Neural progenitor cell (in vitro differentiated cells): ENCODE measurements at regions not wholly inside any gene's neighbourhood (a gene's known extent, or its start where the extent isn't known, plus 50 kb on each side); places are given as distances from the start of the nearest gene placed in this dataset.

Source experiments
- DNase-seq: peaks from one replicate; pipeline ENCODE4 v3.0.0-alpha.2; 2016; ENCODE audit warnings: low spot score
- H2AFZ ChIP-seq: fragments of 200-600 bp; sonication (generic); replicated peaks from 2 replicates; pipeline ENCODE4 v1.6.1; 2016; ENCODE audit warnings: antibody characterized with exemption
- H3F3A ChIP-seq: fragments of 200-600 bp; sonication (generic); 2 replicates; pipeline ENCODE4 v1.6.1; 2016; ENCODE audit warnings: antibody characterized with exemption, low read depth
- H3K27ac ChIP-seq: fragments of 200-600 bp; sonication (generic); 2 replicates; pipeline ENCODE4 v1.5.1; 2016; ENCODE audit warnings: mild to moderate bottlenecking
- H3K27me3 ChIP-seq: fragments of 200-600 bp; sonication (generic); 2 replicates; pipeline ENCODE4 v1.6.1; 2016; ENCODE audit warnings: mild to moderate bottlenecking, moderate library complexity
- H3K36me3 ChIP-seq: fragments of 200-600 bp; sonication (generic); 2 replicates; pipeline ENCODE4 v1.5.1; 2016
- H3K4me1 ChIP-seq: fragments of 200-600 bp; sonication (generic); 2 replicates; pipeline ENCODE4 v1.6.1; 2016; ENCODE audit warnings: mixed run types
- H3K4me2 ChIP-seq: fragments of 200-600 bp; sonication (generic); 2 replicates; pipeline ENCODE4 v1.6.1; 2016
- H3K4me3 ChIP-seq: fragments of 200-600 bp; sonication (generic); 2 replicates; pipeline ENCODE4 v1.5.1; 2016
- H3K79me2 ChIP-seq: fragments of 200-600 bp; sonication (generic); 2 replicates; pipeline ENCODE4 v1.6.1; 2016; ENCODE audit warnings: low read depth
- H3K9ac ChIP-seq: fragments of 200-600 bp; sonication (generic); 2 replicates; pipeline ENCODE4 v1.6.1; 2016
- H3K9me3 ChIP-seq: fragments of 200-600 bp; sonication (generic); 2 replicates; pipeline ENCODE4 v1.5.1; 2016; ENCODE audit warnings: low read depth
- H4K20me1 ChIP-seq: fragments of 200-600 bp; sonication (generic); 2 replicates; pipeline ENCODE4 v1.6.1; 2016; ENCODE audit warnings: low read depth
- H3K27ac Mint-ChIP-seq: 3 replicates; pipeline ENCODE4 v1.8.0; 2021; ENCODE audit warnings: mixed read lengths
- H3K27me3 Mint-ChIP-seq: 2 replicates; pipeline ENCODE4 v1.8.0; 2022; ENCODE audit warnings: low read depth, mild to moderate bottlenecking, inconsistent platforms, moderate library complexity, mixed read lengths; ENCODE audit not compliant: insufficient read depth
- H3K36me3 Mint-ChIP-seq: 3 replicates; pipeline ENCODE4 v1.8.0; 2021; ENCODE audit warnings: mixed read lengths
- H3K4me1 Mint-ChIP-seq: 3 replicates; pipeline ENCODE4 v1.8.0; 2021; ENCODE audit warnings: mixed read lengths
- H3K4me3 Mint-ChIP-seq: 3 replicates; pipeline ENCODE4 v1.8.0; 2021; ENCODE audit warnings: mild to moderate bottlenecking, moderate library complexity, mixed read lengths
- H3K9me3 Mint-ChIP-seq: 3 replicates; pipeline ENCODE4 v1.8.0; 2020; ENCODE audit warnings: mixed read lengths
- EZH2 ChIP-seq: fragments of 200-600 bp; sonication (generic); IDR thresholded peaks from 2 replicates; pipeline ENCODE4 v1.6.1; 2017; ENCODE audit warnings: antibody characterized with exemption, mild to moderate bottlenecking, moderate library complexity
- EZH2phosphoT487 ChIP-seq: fragments of 200-600 bp; sonication (generic); IDR thresholded peaks from 2 replicates; pipeline ENCODE4 v1.6.1; 2017; ENCODE audit warnings: antibody characterized with exemption
- TF ChIP-seq, protein P1 (sequence below): fragments of 200-600 bp; sonication (generic); IDR thresholded peaks from 2 replicates; pipeline ENCODE4 v1.5.1; 2017; ENCODE audit warnings: antibody characterized with exemption, mild to moderate bottlenecking

DNA sequence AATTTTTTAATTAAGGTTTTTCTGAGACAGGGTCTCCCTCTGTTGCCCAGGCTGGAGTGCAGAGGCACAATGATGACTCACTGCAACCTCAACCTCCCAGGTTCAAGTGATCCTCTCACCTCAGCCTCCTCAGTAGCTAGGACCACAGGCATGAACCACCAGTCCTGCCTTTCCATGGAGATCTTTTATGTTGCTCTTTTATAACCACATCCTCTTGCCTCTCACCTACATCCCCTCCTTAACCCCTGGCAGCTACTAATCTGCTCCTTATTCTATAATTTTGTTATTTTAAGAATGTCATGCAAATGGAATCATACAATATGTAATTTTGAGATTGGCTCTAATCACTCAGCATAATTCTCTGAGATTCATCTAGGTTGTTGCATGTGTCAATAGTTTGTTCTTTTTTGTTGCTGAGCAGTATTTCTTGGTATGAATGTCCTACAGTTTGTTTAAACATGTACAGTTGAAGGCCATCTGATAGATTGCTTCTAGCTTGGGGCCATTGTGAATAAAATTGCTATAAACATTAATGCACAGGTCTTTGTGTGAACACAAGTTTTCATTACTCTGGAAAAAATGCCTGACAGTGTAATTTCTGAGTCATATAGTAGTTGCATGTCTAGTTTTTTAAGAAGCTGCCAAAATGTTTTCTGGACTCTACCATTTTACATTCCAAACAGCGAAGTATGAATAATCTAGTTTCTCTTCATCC is 249.2 kb upstream of the AMIGO2 start:
- Mint-ChIP-seq H3K9me3 (no peaks in the 10 kb centered on the region), H3K27ac (no peak overlapping the region), H3K27me3 (no peaks in the 10 kb centered on the region), H3K4me1 (no peaks in the 10 kb centered on the region), H3K4me3 (no peak overlapping the region), H3K36me3 (no peaks in the 10 kb centered on the region)
- no peaks in the 10 kb centered on the region for H3K9me3 ChIP-seq
- no peaks in the 10 kb centered on the region for H3K36me3 ChIP-seq
- DNase-seq, result no peak
- no peak overlapping the region for H3K4me2 ChIP-seq
- H3K27me3 ChIP-seq, result no peaks in the 10 kb centered on the region
- H3K79me2 ChIP-seq, result no peaks in the 10 kb centered on the region
- TF ChIP-seq, protein P1, sequence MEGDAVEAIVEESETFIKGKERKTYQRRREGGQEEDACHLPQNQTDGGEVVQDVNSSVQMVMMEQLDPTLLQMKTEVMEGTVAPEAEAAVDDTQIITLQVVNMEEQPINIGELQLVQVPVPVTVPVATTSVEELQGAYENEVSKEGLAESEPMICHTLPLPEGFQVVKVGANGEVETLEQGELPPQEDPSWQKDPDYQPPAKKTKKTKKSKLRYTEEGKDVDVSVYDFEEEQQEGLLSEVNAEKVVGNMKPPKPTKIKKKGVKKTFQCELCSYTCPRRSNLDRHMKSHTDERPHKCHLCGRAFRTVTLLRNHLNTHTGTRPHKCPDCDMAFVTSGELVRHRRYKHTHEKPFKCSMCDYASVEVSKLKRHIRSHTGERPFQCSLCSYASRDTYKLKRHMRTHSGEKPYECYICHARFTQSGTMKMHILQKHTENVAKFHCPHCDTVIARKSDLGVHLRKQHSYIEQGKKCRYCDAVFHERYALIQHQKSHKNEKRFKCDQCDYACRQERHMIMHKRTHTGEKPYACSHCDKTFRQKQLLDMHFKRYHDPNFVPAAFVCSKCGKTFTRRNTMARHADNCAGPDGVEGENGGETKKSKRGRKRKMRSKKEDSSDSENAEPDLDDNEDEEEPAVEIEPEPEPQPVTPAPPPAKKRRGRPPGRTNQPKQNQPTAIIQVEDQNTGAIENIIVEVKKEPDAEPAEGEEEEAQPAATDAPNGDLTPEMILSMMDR, result no peak
- no peak for TF ChIP-seq EZH2
- no peak for TF ChIP-seq EZH2phosphoT487
- no peak overlapping the region for H3K9ac ChIP-seq
- H3K27ac ChIP-seq, result no peak overlapping the region
- no peaks in the 10 kb centered on the region for H4K20me1 ChIP-seq
- H2AFZ ChIP-seq, result no peak overlapping the region
- no peak overlapping the region for H3K4me3 ChIP-seq
- H3K4me1 ChIP-seq, result no peaks in the 10 kb centered on the region
- no peaks in the 10 kb centered on the region for H3F3A ChIP-seq

DNA sequence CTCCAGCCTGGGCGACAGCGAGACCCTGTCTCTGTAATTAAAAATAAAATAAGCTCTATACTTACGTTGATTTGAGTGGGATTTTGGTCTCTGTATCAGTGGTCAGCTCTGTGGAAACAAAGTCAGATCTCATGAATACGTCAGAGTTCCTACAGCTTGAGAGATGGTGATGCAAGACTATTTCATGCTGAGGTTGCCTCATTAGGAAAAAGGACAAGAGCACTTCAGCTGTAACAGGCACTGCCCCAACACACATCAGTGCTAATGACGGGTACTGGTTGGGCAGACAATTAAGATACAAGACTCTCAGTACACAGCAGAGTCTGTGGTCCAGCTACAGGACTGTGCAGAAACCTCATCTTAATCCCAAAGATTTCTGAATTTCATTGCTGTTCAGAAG is 246.4 kb upstream of the AMIGO2 start:
- H3K36me3 ChIP-seq, result no peaks in the 10 kb centered on the region
- H4K20me1 ChIP-seq, result no peaks in the 10 kb centered on the region
- no peaks in the 10 kb centered on the region for H3K4me1 ChIP-seq
- H3K79me2 ChIP-seq, result no peaks in the 10 kb centered on the region
- no peak overlapping the region for H3K27ac ChIP-seq
- Mint-ChIP-seq H3K9me3 (peaks cover 8% of the 10 kb centered on the region), H3K27ac (no peak overlapping the region), H3K4me3 (no peak overlapping the region), H3K36me3 (no peaks in the 10 kb centered on the region), H3K27me3 (no peaks in the 10 kb centered on the region), H3K4me1 (no peaks in the 10 kb centered on the region)
- no peaks in the 10 kb centered on the region for H3K27me3 ChIP-seq
- H3K4me2 ChIP-seq, result no peak overlapping the region
- H3K4me3 ChIP-seq, result no peak overlapping the region
- DNase-seq, result no peak
- H3K9me3 ChIP-seq, result no peaks in the 10 kb centered on the region
- no peak overlapping the region for H3K9ac ChIP-seq
- no peaks in the 10 kb centered on the region for H3F3A ChIP-seq
- no peak for TF ChIP-seq EZH2
- TF ChIP-seq, protein P1, result no peak
- no peak for TF ChIP-seq EZH2phosphoT487
- H2AFZ ChIP-seq, result no peak overlapping the region

DNA sequence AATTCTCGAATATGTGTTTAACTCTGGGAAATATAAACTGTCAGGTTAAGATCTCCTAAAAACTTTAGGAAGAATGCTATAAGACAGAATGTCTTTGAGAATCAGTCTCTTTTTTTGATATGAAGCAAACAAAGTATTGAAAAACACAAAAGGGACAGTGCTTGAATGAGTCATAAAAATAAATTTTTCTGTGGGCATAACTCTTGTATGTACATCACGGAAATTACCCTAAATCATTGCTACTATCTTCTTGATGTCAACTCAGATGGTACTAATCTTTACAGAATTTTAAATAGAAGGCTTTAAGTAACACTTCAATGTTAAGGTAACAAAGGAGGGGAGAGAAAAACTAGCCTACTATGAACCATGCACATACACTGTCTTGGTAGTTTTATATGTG is 244.0 kb upstream of the AMIGO2 start:
- no peak overlapping the region for H3K9ac ChIP-seq
- no peak overlapping the region for H3K4me3 Mint-ChIP-seq
- peaks cover 10% of the 10 kb centered on the region for H3K9me3 Mint-ChIP-seq
- no peaks in the 10 kb centered on the region for H3K79me2 ChIP-seq
- H3K36me3 ChIP-seq, result no peaks in the 10 kb centered on the region
- no peak for DNase-seq
- no peak for TF ChIP-seq EZH2
- TF ChIP-seq, protein P1, result no peak
- TF ChIP-seq EZH2phosphoT487, result no peak
- no peak overlapping the region for H3K27ac ChIP-seq
- H4K20me1 ChIP-seq, result no peaks in the 10 kb centered on the region
- H3K4me1 Mint-ChIP-seq, result no peaks in the 10 kb centered on the region
- H3K4me1 ChIP-seq, result no peaks in the 10 kb centered on the region
- no peak overlapping the region for H3K27ac Mint-ChIP-seq
- H3K27me3 ChIP-seq, result no peaks in the 10 kb centered on the region
- H3K9me3 ChIP-seq, result no peaks in the 10 kb centered on the region
- H3F3A ChIP-seq, result no peaks in the 10 kb centered on the region
- no peak overlapping the region for H2AFZ ChIP-seq
- H3K4me2 ChIP-seq, result no peak overlapping the region
- no peaks in the 10 kb centered on the region for H3K36me3 Mint-ChIP-seq
- H3K27me3 Mint-ChIP-seq, result no peaks in the 10 kb centered on the region
- H3K4me3 ChIP-seq, result no peak overlapping the region
